HG03045 (cell line): ENCODE measurements at regions not wholly inside any gene's neighbourhood (a gene's known extent, or its start where the extent isn't known, plus 50 kb on each side); places are given as distances from the start of the nearest gene placed in this dataset.

Experiments used
- ATAC-seq: cut with Tn5 transposase; IDR thresholded peaks from one replicate; pipeline ENCODE4 v1.9.1; 2021; ENCODE audit warnings: mild to moderate bottlenecking, moderate library complexity; ENCODE audit not compliant: unreplicated experiment

GRCh38 chr2:149972066-149972465 lies 384.5 kb upstream of the MMADHC start:
- no peak for ATAC-seq

GRCh38 chr2:149954981-149955600 lies 367.5 kb upstream of the MMADHC start:
- ATAC-seq, result no peak

GRCh38 chr2:149953627-149954026 lies 366.1 kb upstream of the MMADHC start:
- no peak for ATAC-seq

GRCh38 chr2:149931486-149931885 lies 343.9 kb upstream of the MMADHC start:
- no peak for ATAC-seq

- ATAC-seq, result no peak
These were observed 340.4 kb upstream of the MMADHC start for GRCh38 chr2:149928011-149928410.

- ATAC-seq, result no peak
These were observed 338.6 kb upstream of the MMADHC start for GRCh38 chr2:149926149-149926548.

- no peak for ATAC-seq
These were observed 337.1 kb upstream of the MMADHC start for GRCh38 chr2:149924549-149925213.

GRCh38 chr2:149924028-149924427 lies 336.5 kb upstream of the MMADHC start:
- ATAC-seq, result no peak

- no peak for ATAC-seq
These were observed 334.5 kb upstream of the MMADHC start for GRCh38 chr2:149921911-149922616.

GRCh38 chr2:149920389-149920788 lies 332.8 kb upstream of the MMADHC start:
- ATAC-seq, result no peak

- no peak for ATAC-seq
These were observed 327.6 kb upstream of the MMADHC start for GRCh38 chr2:149915151-149915550.

- ATAC-seq, result no peak
These were observed 321.4 kb upstream of the MMADHC start for GRCh38 chr2:149908726-149909683.

- no peak for ATAC-seq
These were observed 319.3 kb upstream of the MMADHC start for GRCh38 chr2:149906886-149907285.

- ATAC-seq, result no peak
These were observed 317.0 kb upstream of the MMADHC start for GRCh38 chr2:149904352-149905175.

GRCh38 chr2:149903626-149904025 lies 316.1 kb upstream of the MMADHC start:
- ATAC-seq, result no peak

GRCh38 chr2:149902081-149902480 lies 314.5 kb upstream of the MMADHC start:
- no peak for ATAC-seq

- ATAC-seq, result no peak
These were observed 313.8 kb upstream of the MMADHC start for GRCh38 chr2:149901231-149901859.

GRCh38 chr2:149899390-149899789 lies 311.8 kb upstream of the MMADHC start:
- ATAC-seq, result no peak

GRCh38 chr2:149894760-149895159 lies 307.2 kb upstream of the MMADHC start:
- ATAC-seq, result no peak

GRCh38 chr2:149894226-149894625 lies 306.7 kb upstream of the MMADHC start:
- no peak for ATAC-seq
